Ishikawa (cell line): ENCODE measurements at regions not wholly inside any gene's neighbourhood (a gene's known extent, or its start where the extent isn't known, plus 50 kb on each side); places are given as distances from the start of the nearest gene placed in this dataset.

Experiments
- CEBPB ChIP-seq: IDR thresholded peaks from 2 replicates; pipeline ENCODE4 v1.6.1; 2012
- CREB1 ChIP-seq: IDR thresholded peaks from 2 replicates; pipeline ENCODE4 v1.6.1; 2012; ENCODE audit warnings: low read depth
- EGR1 ChIP-seq: IDR thresholded peaks from 2 replicates; pipeline ENCODE4 v1.6.1; 2012
- EP300 ChIP-seq: IDR thresholded peaks from 2 replicates; pipeline ENCODE4 v1.6.1; 2012; ENCODE audit warnings: borderline replicate concordance
- FOXM1 ChIP-seq: IDR thresholded peaks from 2 replicates; pipeline ENCODE4 v1.6.1; 2012; ENCODE audit warnings: low read depth, borderline replicate concordance
- MAX ChIP-seq: IDR thresholded peaks from 2 replicates; pipeline ENCODE4 v1.6.1; 2012
- NFIC ChIP-seq: IDR thresholded peaks from 2 replicates; pipeline ENCODE4 v1.6.1; 2012
- RAD21 ChIP-seq: IDR thresholded peaks from 2 replicates; pipeline ENCODE4 v1.6.1; 2012; ENCODE audit warnings: low read depth
- REST ChIP-seq: IDR thresholded peaks from 2 replicates; pipeline ENCODE4 v1.6.1; 2012; ENCODE audit warnings: low read depth, mild to moderate bottlenecking
- TAF1 ChIP-seq: IDR thresholded peaks from 2 replicates; pipeline ENCODE4 v1.6.1; 2012; ENCODE audit warnings: low read depth, mild to moderate bottlenecking
- TCF12 ChIP-seq: IDR thresholded peaks from 2 replicates; pipeline ENCODE4 v1.6.1; 2012; ENCODE audit warnings: low read depth
- TEAD4 ChIP-seq: IDR thresholded peaks from 2 replicates; pipeline ENCODE4 v1.6.1; 2012
- USF1 ChIP-seq: IDR thresholded peaks from 2 replicates; pipeline ENCODE4 v1.6.1; 2012
- YY1 ChIP-seq: IDR thresholded peaks from 2 replicates; pipeline ENCODE4 v1.6.1; 2012; ENCODE audit warnings: low read depth
- ZBTB7A ChIP-seq: IDR thresholded peaks from 2 replicates; pipeline ENCODE4 v1.6.1; 2012; ENCODE audit warnings: low read depth

GRCh38 chr1:39085174-39085573, 59.0 kb downstream of the NDUFS5 start:
- no peak for TF ChIP-seq REST
- TF ChIP-seq USF1, result no peak
- no peak for TF ChIP-seq TCF12
- TF ChIP-seq MAX, result no peak
- no peak for TF ChIP-seq ZBTB7A
- no peak for TF ChIP-seq YY1
- no peak for TF ChIP-seq NFIC
- no peak for TF ChIP-seq FOXM1
- TF ChIP-seq RAD21, result no peak
- no peak for TF ChIP-seq TAF1
- TF ChIP-seq CREB1, result no peak
- TF ChIP-seq EGR1, result no peak
- no peak for TF ChIP-seq EP300
- TF ChIP-seq CEBPB, result no peak
- no peak for TF ChIP-seq TEAD4

GRCh38 chr1:39086386-39086785, 60.2 kb downstream of the NDUFS5 start:
- no peak for TF ChIP-seq TCF12

- TF ChIP-seq EGR1 (no peak), YY1 (no peak), TEAD4 (no peak), NFIC (no peak), USF1 (no peak), TCF12 (no peak), CEBPB (no peak), CREB1 (no peak), MAX (no peak), EP300 (no peak), RAD21 (no peak), REST (no peak), FOXM1 (no peak), ZBTB7A (no peak)
These were observed 60.8 kb downstream of the NDUFS5 start for GRCh38 chr1:39086865-39087409.

GRCh38 chr1:39087435-39087834, 61.3 kb downstream of the NDUFS5 start:
- TF ChIP-seq EP300, result no peak

- TF ChIP-seq YY1, result no peak
- TF ChIP-seq TEAD4, result no peak
- no peak for TF ChIP-seq USF1
- TF ChIP-seq ZBTB7A, result no peak
- TF ChIP-seq EP300, result no peak
- TF ChIP-seq TCF12, result no peak
- TF ChIP-seq TAF1, result no peak
- TF ChIP-seq REST, result no peak
- no peak for TF ChIP-seq NFIC
- TF ChIP-seq RAD21, result no peak
- no peak for TF ChIP-seq CEBPB
- TF ChIP-seq CREB1, result no peak
- TF ChIP-seq FOXM1, result no peak
These were observed 62.5 kb downstream of the NDUFS5 start for GRCh38 chr1:39088658-39089057.
